GM23338 (cell line): ENCODE measurements at regions not wholly inside any gene's neighbourhood (a gene's known extent, or its start where the extent isn't known, plus 50 kb on each side); places are given as distances from the start of the nearest gene placed in this dataset.

ENCODE experiments used
- ATAC-seq: fragments of 200-7000 bp; cut with Tn5 transposase; 3 replicates; pipeline ENCODE4 v1.9.1; 2020
- DNase-seq: peaks from one replicate; pipeline ENCODE4 v3.0.0-alpha.2; 2015; ENCODE audit warnings: low spot score
- H2AFZ ChIP-seq: fragments of 200-600 bp; sonication (generic); 2 replicates; pipeline ENCODE4 v1.8.0; 2016; ENCODE audit warnings: antibody characterized with exemption, mild to moderate bottlenecking, moderate library complexity
- H3F3A ChIP-seq: fragments of 200-600 bp; sonication (generic); replicated peaks from 2 replicates; pipeline ENCODE4 v1.8.0; 2017; ENCODE audit warnings: antibody characterized with exemption, mixed run types, low read depth
- H3K27ac ChIP-seq: fragments of 200-600 bp; sonication (generic); 2 replicates; pipeline ENCODE4 v1.6.1; 2016; ENCODE audit warnings: low read depth
- H3K27me3 ChIP-seq: fragments of 200-600 bp; sonication (generic); 2 replicates; pipeline ENCODE4 v1.8.0; 2016; ENCODE audit warnings: mild to moderate bottlenecking, mixed run types, moderate library complexity; ENCODE audit not compliant: insufficient read depth
- H3K36me3 ChIP-seq: fragments of 200-600 bp; sonication (generic); 2 replicates; pipeline ENCODE4 v1.8.0; 2016; ENCODE audit warnings: mild to moderate bottlenecking; ENCODE audit not compliant: insufficient read depth
- H3K4me1 ChIP-seq: fragments of 200-600 bp; sonication (generic); 2 replicates; pipeline ENCODE4 v1.8.0; 2016; ENCODE audit warnings: mild to moderate bottlenecking, moderate library complexity; ENCODE audit not compliant: insufficient read depth
- H3K4me2 ChIP-seq: fragments of 200-600 bp; sonication (generic); 2 replicates; pipeline ENCODE4 v1.7.1; 2017; ENCODE audit warnings: mixed run types
- H3K4me3 ChIP-seq: fragments of 200-600 bp; sonication (generic); 2 replicates; pipeline ENCODE4 v1.6.1; 2016; ENCODE audit warnings: mixed run types
- H3K79me2 ChIP-seq: fragments of 200-600 bp; sonication (generic); replicated peaks from 2 replicates; pipeline ENCODE4 v1.8.0; 2017; ENCODE audit warnings: mild to moderate bottlenecking; ENCODE audit not compliant: insufficient read depth
- H3K9me2 ChIP-seq: fragments of 200-600 bp; sonication (generic); 2 replicates; pipeline ENCODE4 v1.8.0; 2017; ENCODE audit not compliant: insufficient read depth
- H4K20me1 ChIP-seq: fragments of 200-600 bp; sonication (generic); replicated peaks from 2 replicates; pipeline ENCODE4 v1.8.0; 2017; ENCODE audit warnings: mild to moderate bottlenecking; ENCODE audit not compliant: insufficient read depth
- H3K27ac Mint-ChIP-seq: 2 replicates; pipeline ENCODE4 v1.8.0; 2020; ENCODE audit warnings: inconsistent platforms, mild to moderate bottlenecking, moderate library complexity, mixed read lengths
- H3K27me3 Mint-ChIP-seq: 3 replicates; pipeline ENCODE4 v1.8.0; 2022; ENCODE audit warnings: low read depth, mild to moderate bottlenecking, moderate library complexity, mixed read lengths, inconsistent platforms; ENCODE audit not compliant: insufficient read depth, poor library complexity
- H3K36me3 Mint-ChIP-seq: 3 replicates; pipeline ENCODE4 v1.8.0; 2021; ENCODE audit warnings: low read depth, mild to moderate bottlenecking, inconsistent platforms, moderate library complexity, mixed read lengths
- H3K4me1 Mint-ChIP-seq: 3 replicates; pipeline ENCODE4 v1.8.0; 2020; ENCODE audit warnings: mild to moderate bottlenecking, inconsistent platforms, mixed read lengths
- H3K4me3 Mint-ChIP-seq: 3 replicates; pipeline ENCODE4 v1.8.0; 2021; ENCODE audit warnings: moderate library complexity, mild to moderate bottlenecking, inconsistent platforms, mixed read lengths
- H3K9me3 Mint-ChIP-seq: 3 replicates; pipeline ENCODE4 v1.8.0; 2020; ENCODE audit warnings: moderate library complexity, mild to moderate bottlenecking, inconsistent platforms, mixed read lengths
- CREB1 ChIP-seq: fragments of 250-450 bp; sonication (Bioruptor Pico); IDR thresholded peaks from 2 replicates; pipeline ENCODE4 v1.5.0; 2020; ENCODE audit warnings: low read depth, mild to moderate bottlenecking, moderate library complexity
- EZH2 ChIP-seq: fragments of 200-600 bp; sonication (generic); IDR thresholded peaks from one replicate; pipeline ENCODE4 v1.8.0; 2017; ENCODE audit warnings: antibody characterized with exemption, mild to moderate bottlenecking, low read depth; ENCODE audit not compliant: unreplicated experiment
- EZH2phosphoT487 ChIP-seq: fragments of 200-600 bp; sonication (generic); IDR thresholded peaks from one replicate; pipeline ENCODE4 v1.8.1; 2018; ENCODE audit warnings: antibody characterized with exemption; ENCODE audit not compliant: unreplicated experiment
- JUNB ChIP-seq: IDR thresholded peaks from one replicate; pipeline ENCODE4 v1.6.1; 2016; ENCODE audit warnings: antibody characterized with exemption; ENCODE audit not compliant: unreplicated experiment
- POLR2AphosphoS5 ChIP-seq: IDR thresholded peaks from 2 replicates; pipeline ENCODE4 v1.6.1; 2016; ENCODE audit warnings: antibody characterized with exemption, low read depth
- STAT1 ChIP-seq: IDR thresholded peaks from one replicate; pipeline ENCODE4 v1.6.1; 2016; ENCODE audit warnings: antibody characterized with exemption; ENCODE audit not compliant: unreplicated experiment
- ZNF114 ChIP-seq: fragments of 250-450 bp; sonication (Bioruptor Pico); IDR thresholded peaks from 2 replicates; pipeline ENCODE4 v1.5.0; 2020; ENCODE audit warnings: mild to moderate bottlenecking, moderate library complexity
- TF ChIP-seq, protein P1 (sequence below): IDR thresholded peaks from one replicate; pipeline ENCODE4 v1.6.1; 2018; ENCODE audit warnings: antibody characterized with exemption; ENCODE audit not compliant: unreplicated experiment
- TF ChIP-seq, protein P2 (sequence below): IDR thresholded peaks from 2 replicates; pipeline ENCODE4 v1.6.1; 2016; ENCODE audit warnings: antibody characterized with exemption

DNA sequence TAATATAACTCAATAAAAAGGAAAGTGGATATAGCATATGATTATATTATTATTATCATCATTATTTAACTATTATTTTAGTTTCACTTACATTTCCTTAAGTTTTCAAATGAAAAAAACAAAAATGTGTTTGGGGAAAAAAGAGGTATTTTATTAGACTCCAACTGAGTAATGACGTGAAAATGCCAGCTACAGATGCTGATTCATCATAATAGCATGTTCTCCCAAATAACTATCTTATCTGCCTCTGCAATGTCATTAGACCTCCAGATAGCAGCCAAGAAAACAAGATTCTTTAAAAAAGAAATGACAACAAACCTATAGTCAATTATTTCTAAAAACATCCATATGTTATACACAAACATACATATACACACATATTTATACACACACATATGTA is 1071.9 kb upstream of the TMPRSS15 start:
- no peak for DNase-seq
- Histone ChIP-seq H3K79me2 (no peaks in the 10 kb centered on the region), H3K4me1 (no peaks in the 10 kb centered on the region), H2AFZ (no peak overlapping the region), H3K9me2 (no peaks in the 10 kb centered on the region), H3K4me2 (no peak overlapping the region), H3K4me3 (no peak overlapping the region), H3K27me3 (no peaks in the 10 kb centered on the region), H4K20me1 (no peaks in the 10 kb centered on the region), H3F3A (no peaks in the 10 kb centered on the region), H3K27ac (no peak overlapping the region), H3K36me3 (peaks cover 11% of the 10 kb centered on the region)
- Mint-ChIP-seq H3K9me3 (peaks cover 46% of the 10 kb centered on the region), H3K36me3 (peaks cover 15% of the 10 kb centered on the region; the same call in 2 of the 3 replicates), H3K4me1 (no peaks in the 10 kb centered on the region), H3K4me3 (no peak overlapping the region), H3K27ac (no peak overlapping the region), H3K27me3 (peaks cover 2% of the 10 kb centered on the region)
- TF ChIP-seq ZNF114 (no peak), POLR2AphosphoS5 (no peak), CREB1 (no peak), EZH2phosphoT487 (no peak)
- TF ChIP-seq, protein P1, sequence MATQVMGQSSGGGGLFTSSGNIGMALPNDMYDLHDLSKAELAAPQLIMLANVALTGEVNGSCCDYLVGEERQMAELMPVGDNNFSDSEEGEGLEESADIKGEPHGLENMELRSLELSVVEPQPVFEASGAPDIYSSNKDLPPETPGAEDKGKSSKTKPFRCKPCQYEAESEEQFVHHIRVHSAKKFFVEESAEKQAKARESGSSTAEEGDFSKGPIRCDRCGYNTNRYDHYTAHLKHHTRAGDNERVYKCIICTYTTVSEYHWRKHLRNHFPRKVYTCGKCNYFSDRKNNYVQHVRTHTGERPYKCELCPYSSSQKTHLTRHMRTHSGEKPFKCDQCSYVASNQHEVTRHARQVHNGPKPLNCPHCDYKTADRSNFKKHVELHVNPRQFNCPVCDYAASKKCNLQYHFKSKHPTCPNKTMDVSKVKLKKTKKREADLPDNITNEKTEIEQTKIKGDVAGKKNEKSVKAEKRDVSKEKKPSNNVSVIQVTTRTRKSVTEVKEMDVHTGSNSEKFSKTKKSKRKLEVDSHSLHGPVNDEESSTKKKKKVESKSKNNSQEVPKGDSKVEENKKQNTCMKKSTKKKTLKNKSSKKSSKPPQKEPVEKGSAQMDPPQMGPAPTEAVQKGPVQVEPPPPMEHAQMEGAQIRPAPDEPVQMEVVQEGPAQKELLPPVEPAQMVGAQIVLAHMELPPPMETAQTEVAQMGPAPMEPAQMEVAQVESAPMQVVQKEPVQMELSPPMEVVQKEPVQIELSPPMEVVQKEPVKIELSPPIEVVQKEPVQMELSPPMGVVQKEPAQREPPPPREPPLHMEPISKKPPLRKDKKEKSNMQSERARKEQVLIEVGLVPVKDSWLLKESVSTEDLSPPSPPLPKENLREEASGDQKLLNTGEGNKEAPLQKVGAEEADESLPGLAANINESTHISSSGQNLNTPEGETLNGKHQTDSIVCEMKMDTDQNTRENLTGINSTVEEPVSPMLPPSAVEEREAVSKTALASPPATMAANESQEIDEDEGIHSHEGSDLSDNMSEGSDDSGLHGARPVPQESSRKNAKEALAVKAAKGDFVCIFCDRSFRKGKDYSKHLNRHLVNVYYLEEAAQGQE, result no peak
- TF ChIP-seq, protein P2, sequence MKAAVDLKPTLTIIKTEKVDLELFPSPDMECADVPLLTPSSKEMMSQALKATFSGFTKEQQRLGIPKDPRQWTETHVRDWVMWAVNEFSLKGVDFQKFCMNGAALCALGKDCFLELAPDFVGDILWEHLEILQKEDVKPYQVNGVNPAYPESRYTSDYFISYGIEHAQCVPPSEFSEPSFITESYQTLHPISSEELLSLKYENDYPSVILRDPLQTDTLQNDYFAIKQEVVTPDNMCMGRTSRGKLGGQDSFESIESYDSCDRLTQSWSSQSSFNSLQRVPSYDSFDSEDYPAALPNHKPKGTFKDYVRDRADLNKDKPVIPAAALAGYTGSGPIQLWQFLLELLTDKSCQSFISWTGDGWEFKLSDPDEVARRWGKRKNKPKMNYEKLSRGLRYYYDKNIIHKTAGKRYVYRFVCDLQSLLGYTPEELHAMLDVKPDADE, result no peak
- no peak for ATAC-seq

DNA sequence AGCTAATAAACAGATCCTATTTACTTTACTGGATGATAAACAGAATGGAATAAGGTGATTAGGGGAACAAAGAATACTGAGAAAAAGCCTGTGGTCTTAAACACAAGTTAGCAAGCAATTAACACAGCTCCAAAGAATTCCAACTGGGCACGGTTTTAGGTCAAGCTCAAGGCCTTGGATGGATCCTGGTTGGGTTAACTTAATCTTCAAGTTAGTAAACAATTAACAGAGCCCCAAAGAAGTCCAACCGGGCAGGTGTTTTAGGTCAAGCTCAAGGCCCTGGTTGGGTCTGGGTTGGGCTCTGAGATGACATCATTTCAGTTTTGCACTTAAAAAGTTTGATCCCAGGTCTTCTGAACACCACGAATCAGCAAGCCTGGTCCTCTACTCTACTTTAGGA is 1086.3 kb upstream of the TMPRSS15 start:
- H3K4me3 ChIP-seq, result no peak overlapping the region
- no peak overlapping the region for H3K27ac ChIP-seq
- no peak overlapping the region for H3K27ac Mint-ChIP-seq
- DNase-seq (no peak), ATAC-seq (no peak)
- H3K36me3 Mint-ChIP-seq, result 0 out of 3 replicates have a peak, but pooled peaks cover 4% of the 10 kb centered on the region
- no peaks in the 10 kb centered on the region for H3K27me3 ChIP-seq
- H3K4me1 Mint-ChIP-seq, result peaks cover 8% of the 10 kb centered on the region; the same call in 2 of the 3 replicates
- no peaks in the 10 kb centered on the region for H3K4me1 ChIP-seq
- no peaks in the 10 kb centered on the region for H3K79me2 ChIP-seq
- no peaks in the 10 kb centered on the region for H3K36me3 ChIP-seq
- no peak overlapping the region for H3K4me3 Mint-ChIP-seq
- H4K20me1 ChIP-seq, result no peaks in the 10 kb centered on the region
- H3K27me3 Mint-ChIP-seq, result no peaks in the 10 kb centered on the region
- no peaks in the 10 kb centered on the region for H3F3A ChIP-seq
- no peaks in the 10 kb centered on the region for H3K9me2 ChIP-seq
- H3K9me3 Mint-ChIP-seq, result peaks cover 7% of the 10 kb centered on the region; the same call in 2 of the 3 replicates
- H2AFZ ChIP-seq, result no peak overlapping the region
- H3K4me2 ChIP-seq, result no peak overlapping the region
- no peak for TF ChIP-seq ZNF114
- no peak for TF ChIP-seq STAT1
- no peak for TF ChIP-seq EZH2phosphoT487
- TF ChIP-seq, protein P1, result no peak
- no peak for TF ChIP-seq JUNB
- no peak for TF ChIP-seq POLR2AphosphoS5
- no peak for TF ChIP-seq EZH2
